GM18861 (cell line): ENCODE measurements at regions not wholly inside any gene's neighbourhood (a gene's known extent, or its start where the extent isn't known, plus 50 kb on each side); places are given as distances from the start of the nearest gene placed in this dataset.
"Not testable (repeated sequence)": the region's sequence is repeated elsewhere in the genome, so short reads cannot be mapped to it uniquely, and the experiment has no call there.

Source experiments
- ATAC-seq: cut with Tn5 transposase; IDR thresholded peaks from one replicate; pipeline ENCODE4 v1.9.1; 2021; ENCODE audit not compliant: unreplicated experiment

DNA sequence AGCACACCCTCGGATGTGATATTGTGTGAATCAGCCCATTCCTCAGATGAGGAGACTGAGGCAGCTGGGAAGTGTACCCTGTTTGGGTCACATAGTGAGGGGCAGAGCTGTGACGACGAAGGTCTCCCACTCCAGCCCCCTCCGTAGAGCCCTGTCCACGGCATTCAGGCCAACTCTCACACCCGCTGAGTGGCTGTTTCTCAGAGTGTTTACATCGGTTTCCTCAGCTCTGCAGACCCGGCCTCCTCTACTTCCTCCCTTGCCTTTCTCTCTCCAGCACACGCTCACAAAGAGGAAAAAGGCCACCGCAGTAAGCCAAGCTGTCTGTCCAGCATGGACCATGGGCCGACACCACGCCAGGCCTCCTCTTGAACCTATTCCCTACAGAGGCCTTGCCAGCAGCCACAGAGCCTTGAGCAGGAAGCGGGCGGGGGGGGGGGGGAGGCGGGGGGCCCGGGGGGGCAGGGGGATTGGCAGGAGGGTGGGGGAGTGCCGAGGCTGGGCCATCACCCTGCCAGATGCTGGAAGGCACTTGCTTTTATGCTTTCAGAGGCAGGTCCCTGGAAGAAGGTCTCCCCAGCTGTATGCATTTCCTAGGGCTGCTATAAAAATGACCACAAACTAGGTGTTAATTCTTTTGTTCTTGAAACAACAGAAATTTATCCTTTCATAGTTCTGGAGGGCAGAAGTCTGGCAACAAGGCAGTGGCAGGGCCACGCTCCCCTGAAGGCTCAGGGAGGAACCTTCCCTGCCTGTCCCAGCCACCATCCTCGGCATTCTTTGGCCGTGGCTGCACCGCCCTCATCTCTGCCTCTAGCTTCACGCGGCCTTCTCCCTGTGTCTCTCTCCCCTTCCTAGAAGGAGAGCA, 178.4 kb downstream of the PSMG1 start:
- ATAC-seq = no peak

DNA sequence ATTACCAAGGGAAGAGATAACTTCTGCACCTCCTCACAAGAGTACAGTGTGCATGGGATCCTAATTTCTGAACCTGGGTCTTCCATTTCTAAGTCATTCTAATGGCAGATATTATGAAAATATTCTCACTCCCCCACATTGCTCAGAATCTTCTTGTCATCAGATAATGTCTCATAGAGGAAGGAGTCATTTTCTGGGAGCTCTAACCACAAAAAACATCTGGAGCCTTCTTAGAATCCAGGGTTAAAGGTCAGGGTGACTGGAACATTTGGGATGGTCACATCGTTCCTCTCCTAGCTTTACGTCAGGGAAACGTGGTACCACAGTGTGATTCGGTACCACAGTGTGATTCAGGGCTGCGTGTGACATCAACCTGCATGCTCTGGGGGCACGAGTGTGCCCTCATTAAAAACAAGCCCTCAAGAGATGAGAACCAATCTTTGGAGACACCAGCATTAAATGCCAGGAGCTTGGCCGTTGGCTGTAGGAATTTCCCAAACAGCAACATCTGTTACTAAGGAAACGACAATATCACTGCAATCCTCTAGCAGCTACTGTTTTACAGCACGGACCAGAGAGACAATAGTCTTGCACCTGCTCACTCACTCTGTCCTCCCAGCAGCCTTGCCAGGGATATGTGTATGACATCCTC, 179.1 kb downstream of the PSMG1 start:
- ATAC-seq = no peak

DNA sequence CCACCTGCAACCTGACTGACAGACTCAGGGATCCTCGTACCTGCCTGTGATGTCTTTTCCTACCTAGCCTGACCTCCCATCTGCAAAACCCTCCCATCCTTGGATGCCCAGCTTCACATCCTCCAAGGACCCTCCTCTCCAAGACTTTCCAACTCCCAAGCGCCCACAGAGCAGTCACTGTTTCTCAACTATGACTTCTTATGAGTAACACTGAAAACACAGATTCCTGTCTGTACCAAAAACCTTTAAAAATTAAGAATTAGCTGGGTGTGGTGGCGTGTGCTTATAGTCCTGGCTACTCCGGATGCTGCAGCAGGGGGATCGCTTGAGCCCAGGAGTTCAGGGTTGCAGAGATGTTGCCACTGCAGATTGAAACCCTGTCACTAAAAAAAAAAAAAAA, 181.9 kb downstream of the PSMG1 start:
- ATAC-seq = no peak

DNA sequence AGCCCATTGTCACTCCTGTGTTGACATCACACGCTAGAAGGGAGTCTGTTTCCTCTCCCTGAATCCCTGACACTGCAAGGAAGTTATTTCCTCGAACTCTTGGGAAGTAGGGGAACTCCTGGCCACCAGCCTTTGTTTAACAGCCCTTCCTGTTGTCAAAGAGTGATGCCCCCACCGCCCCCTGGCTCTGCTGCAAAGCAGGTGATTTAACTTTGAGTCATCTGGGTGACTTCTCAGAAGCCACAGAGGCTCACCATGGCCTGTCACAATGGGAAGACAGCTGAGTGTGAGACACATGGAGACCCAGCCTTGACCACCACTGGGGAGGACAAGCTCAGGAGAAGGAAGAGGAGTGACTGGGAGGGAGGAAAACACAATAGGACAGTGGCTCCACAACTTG, 182.8 kb downstream of the PSMG1 start:
- no peak for ATAC-seq

DNA sequence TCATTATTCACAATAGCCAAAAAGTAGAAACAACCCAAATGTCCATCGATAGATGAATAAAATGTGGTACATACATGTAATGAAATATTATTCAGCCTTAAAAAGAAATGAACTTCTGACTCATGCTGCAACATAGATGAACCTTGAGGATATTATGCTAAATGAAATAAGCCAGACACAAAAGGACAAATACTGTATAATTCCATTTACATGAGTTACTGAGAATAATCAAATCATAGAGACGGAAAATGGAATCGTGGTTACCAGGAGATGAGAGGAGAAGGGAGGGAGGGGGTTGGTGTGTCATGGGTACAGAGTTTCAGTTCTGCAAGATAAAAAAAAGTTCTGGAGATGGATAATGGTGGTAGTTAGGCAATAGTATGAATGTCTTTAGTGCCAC, 184.1 kb downstream of the PSMG1 start:
- no peak for ATAC-seq

DNA sequence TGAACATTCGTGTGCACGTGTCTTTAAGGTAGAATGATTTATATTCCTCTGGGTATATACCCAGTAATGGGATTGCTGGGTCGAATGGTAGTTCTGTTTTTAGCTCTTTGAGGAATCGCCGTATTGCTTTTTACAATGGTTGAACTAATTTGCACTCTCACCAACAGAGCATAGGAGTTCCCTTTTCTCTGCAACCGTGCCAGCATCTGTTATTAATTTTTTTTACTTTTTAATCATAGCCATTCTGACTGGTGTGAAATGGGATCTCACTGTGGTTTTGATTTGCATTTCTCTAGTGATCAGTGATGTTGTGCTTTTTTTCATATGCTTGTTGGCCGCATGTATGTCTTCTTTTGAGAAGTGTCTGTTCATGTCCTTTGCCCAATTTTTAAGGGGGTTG, 185.0 kb downstream of the PSMG1 start:
- not testable (repeated sequence) for ATAC-seq

DNA sequence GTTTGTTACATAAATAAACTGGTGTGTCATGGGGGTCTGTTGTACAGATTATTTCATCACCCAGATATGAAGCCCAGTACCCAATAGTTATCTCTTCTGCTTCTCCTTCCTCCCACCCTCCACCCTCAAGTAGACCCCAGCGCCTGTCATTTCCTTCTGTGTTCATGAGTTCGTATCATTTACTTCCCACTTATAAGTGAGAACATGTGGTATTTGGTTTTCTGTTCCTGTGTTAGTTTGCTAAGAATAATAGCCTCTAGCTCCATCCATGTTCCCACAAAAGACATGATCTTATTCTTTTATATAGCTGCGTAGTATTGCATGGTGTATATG, 185.4 kb downstream of the PSMG1 start:
- ATAC-seq = not testable (repeated sequence)

DNA sequence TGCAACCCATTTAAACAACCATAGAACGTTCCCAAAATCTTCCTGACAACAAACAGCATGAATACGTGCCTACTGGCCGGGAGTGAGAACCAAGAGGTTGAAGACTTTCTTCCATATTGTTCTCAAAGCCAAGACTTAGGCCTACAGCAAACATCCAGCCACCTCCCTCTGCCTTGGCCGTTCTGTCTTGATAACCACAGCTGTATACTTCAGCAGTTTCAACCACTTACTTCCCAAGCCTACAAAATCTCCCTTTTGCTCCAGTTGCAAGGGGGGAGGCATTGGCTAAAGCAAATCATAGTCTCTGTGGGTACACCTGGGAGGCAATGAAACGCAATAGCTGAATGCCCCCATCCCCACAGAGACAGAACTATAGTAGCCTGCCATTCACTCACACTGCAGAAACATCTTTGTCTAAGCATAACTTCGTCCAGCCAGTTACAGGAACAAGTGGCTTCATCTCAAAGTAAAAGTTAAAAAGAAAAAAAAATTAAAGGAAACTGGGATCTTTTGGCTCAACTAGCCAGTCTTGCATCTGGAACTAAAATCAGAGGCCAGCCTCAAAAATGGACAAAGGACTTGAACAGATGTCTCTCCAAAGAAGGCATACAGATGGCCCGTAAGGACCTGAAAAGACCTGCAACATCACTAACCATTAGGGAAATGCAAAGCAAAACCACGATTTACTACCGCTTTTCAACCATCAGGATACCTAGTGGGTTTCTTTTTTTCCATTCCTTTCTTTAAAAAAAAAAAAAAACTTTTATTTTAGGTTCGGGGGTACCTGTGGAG, 186.0 kb downstream of the PSMG1 start:
- no peak for ATAC-seq

DNA sequence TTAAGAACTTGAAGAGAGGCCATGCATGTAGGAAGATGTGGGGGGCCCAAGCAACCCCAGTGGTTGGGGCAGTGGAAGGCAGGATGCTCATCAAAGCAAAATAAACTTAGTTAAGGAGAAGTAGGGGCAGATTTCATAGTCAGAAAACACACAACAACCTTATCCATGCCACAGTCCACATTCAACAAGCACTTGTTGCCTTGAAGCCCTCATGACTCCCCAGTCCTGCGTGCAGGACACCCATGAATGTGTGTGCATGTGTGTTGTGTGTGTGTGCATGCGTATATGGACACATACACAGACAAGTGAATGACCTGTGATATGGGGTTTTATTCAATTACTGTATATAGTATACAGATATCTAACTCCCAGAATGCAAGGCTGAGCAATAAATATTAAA, 186.9 kb downstream of the PSMG1 start:
- ATAC-seq = no peak

DNA sequence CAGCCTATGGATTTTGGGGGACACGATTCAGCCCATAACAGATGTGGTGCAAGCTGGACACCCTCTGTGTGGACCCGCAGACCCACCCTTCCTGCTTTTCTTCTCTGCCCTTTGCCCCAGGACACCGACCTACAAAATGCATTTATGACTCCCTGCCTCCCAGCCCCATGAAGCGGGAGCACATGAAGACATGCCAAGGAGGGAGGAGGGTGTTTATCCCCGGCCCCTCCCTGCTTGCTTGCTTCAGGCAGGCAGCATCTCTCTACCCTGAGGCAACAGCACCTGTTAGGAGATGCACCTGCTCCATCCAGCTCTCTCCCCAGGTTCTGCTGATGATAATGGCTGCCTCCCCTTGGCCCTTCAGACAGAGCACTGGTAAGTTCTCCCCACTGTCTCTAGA, 187.5 kb downstream of the PSMG1 start:
- no peak for ATAC-seq

DNA sequence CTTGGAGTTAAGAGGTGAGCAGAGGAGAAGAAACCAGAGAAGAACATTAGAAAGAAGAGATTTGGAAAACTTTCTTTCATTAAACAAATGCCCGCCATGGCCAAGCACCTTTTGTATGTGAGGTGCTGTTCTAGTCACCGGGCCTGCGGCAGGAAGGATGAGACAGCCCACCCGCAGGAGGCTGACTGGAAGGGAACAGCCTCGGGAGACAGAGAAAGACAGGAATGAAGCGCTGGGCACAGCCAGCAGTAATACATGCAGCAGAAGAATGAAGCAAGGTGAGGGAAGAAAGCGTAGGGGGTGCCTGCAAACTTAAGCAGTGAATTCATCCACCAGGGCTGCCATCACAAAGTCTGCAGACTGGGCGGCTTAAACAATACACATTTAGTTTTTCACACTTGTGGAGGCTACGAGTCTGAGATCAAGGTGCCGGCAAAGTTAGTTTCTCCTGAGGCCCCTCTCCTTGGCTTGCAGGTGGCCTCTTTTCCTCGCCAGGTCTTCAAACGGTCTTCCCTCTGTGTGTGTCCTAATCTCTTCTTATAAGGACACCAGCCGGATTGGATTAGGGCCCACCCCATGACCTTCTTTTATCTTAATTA, 188.1 kb downstream of the PSMG1 start:
- no peak for ATAC-seq

DNA sequence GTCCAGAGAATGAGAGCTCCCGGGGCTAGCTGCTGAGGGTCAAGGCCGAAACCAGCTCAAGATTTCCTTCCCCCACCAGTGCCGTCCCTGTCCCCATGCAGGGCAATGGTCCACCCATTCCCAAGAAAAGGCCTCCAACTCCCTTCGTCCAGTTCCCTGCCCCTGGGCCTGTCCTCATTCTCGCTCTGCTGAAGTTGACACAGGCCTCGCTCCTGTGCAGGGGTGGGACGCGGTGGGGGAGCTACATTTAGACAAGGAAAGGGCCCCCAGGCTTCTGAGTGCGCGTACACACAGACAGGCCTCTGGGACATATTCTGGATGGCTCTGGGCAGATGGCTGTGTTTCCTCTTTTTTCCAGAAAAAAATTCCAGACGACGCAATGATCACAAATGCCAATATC, 188.3 kb downstream of the ETS2 start:
- ATAC-seq = no peak

DNA sequence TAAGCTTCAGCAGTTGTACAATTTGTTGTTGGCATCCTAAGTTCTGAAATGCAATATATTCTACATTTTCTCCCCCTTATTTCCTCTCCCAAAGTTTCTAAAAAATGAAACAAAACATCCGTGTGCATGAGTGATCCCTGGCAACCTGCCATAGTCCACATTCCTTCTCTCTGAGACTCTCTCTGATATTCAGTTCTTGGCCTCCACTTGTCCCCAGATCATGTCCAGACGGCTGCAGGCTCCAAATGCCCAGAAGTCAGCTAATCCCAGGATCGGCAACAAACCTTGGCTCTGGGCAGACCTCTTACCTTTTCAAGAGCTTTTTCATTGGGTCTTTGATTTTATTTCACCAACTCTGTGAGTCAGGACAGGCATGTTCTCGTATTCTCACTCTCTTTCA, 187.8 kb downstream of the ETS2 start:
- ATAC-seq = no peak

DNA sequence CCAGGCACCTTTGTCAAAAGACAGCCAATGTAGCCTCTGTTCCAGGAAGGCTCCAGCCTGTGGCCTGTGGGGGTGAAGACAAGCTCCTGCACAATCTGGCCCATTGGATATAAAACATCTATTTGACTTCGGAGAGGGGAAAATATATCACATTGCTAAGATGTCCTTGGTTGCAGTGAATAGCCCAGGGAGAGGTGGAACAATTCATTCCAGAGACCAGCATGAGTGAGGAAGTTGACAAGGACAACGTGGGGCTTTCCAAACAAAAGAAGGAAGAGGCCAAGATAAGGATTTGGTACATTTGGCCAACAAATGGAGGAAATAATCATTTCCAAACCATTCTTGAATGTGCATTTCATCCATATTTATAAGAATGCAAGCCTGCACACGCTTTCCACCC, 187.0 kb downstream of the ETS2 start:
- ATAC-seq = no peak

DNA sequence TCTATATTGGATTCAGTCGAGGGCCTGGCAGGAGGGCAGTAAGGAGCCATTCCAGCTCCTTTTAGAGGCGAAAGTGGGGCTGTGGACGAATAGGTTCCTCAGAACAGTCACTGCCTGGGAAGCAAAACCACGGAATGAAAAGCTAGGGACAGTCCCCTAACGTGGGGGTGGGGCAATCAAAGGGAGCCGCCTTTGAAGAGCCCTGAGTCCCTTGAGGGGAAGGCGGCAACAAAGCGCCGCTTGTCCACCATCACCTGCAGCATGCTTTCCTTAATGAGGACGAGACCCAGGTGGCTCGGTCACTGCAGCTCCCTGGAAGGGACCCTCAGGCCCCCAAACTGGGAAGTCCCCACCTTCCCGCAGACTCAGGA, 184.7 kb downstream of the ETS2 start:
- ATAC-seq = no peak

DNA sequence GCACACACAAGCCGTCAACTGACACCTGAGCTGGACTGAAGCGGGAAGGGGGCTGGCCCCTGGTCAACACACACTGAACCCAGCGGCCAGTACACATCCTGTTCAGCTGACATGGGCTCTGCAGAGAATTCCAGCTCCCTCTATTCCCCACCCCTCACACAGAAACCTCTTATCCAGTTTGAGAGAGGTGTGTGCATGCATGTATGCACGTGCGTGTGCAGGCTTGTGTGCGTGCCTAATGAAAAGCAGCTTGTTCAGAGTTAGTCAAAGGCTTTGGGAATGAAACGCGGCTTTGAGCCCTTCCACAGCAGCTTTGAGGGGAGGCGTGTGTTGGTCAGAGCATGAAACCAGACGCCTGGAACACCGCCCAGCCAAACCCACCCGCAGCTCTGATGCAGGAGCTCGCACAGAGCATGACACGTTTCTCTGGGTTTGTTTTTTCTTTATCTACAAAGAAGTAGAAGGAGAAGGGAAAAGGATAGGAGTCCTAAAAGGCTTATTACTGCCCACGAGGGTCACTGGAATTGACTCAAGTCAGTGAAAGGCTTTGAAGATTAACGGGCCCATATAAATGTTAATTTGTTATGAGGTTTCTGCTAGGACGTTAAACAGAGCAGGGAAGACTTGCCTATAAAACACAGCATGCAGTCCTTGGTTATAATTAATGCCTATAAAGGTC, 184.2 kb downstream of the ETS2 start:
- no peak for ATAC-seq

DNA sequence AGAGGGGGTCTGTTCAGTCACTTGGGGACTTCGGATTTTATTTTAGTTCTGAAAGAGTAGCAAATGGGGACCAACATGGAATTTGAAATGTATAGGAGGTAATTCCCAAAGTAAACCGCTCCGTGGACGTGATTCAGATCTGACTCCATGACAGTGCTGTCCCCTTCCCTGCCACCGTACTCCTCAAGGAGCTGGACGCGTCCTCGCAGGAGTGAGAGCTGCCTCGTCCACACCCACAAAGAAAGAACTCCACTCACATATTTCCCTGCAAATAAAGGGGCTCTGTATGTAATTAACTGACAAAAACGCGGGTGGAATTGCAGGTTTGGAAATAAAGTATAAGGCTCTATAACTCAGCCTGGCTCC, 183.6 kb downstream of the ETS2 start:
- no peak for ATAC-seq

DNA sequence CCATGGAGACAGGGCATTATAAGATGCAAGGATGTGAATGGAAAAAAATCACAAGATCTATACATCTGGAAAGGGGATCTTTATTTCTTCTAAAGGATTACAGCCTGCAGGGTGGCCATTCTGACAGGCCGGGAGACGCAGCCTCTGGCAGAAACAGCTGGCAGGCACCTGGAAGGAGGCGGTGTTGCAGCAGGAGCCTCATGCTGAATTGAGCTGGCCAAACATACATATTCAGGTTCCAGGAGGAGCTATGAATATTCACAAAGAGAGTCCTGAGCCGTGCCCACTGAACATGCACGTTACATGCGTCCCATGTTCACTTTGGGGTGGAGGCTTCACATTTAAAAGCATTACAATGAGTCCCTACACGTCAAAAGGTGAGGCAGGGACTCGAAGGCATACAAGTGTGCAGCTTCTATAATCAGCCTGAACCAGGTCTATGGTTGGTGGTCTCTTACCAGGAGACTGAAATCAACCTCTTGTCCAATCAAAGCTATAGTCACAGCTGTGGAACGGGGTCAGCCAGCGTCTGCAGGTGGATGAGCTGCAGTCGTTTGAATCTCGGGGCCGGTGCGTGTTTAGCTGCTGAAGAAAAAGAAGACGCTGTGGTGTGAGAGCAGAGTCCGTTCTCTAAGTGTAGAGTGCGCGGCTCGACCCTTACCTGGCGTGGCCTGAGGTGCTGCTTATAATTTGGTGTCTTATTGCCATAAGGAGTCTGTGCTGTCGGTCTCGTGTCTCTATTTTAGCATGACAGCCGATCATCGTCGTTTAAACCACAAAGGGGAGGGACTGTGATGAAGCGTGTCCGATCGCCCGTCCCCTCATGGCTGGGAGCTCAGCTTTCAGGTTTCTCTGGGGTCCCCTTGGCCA, 183.0 kb downstream of the ETS2 start:
- ATAC-seq = no peak

DNA sequence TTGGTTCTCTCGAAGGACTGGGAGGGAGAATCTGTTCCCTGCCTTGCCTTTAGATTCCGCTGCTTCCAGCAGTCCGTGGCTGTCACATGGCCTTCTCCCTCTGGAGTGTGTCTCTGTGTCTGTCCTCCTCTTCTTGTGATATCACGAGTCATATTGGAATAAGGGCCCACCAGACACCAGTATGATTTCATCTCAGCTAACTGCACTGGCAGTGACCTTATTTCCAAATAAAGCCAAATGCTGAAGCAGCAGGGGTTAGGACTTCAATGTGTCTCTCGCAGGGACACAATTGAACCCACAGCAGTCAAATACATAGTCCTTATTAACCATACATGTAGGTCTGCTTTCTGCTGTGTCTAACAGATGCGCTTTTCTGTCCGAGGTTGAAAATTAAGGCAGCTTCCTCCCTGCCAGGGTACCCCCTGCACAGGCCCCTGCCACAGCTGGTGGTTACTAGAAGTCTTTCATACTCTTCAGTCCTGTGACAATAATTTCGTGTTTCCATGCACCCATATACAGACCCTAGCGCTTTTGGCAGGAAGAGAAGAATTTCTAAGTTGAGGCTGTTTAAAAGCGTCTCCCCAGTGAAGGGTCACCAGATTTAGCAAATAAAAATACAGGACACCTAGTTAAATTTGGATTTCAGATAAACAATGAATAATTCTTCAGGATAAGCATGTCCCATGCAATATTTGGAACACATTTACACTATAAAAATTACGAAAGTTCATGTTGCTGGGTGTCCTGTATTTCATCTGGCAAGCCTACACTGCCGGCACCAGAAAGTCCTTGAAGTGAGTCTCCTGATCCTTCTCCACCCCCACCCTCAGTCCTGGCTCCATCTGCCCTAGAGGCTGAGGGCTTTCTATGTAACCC, 182.1 kb downstream of the ETS2 start:
- ATAC-seq = no peak
